NB4 (cell line): ENCODE measurements at regions not wholly inside any gene's neighbourhood (a gene's known extent, or its start where the extent isn't known, plus 50 kb on each side); places are given as distances from the start of the nearest gene placed in this dataset.

Source experiments
- DNase-seq: peaks from one replicate; pipeline ENCODE4 v3.0.0; 2010; ENCODE audit warnings: low read depth
- H3K4me3 ChIP-seq: one replicate; pipeline ENCODE4 v1.5.1; 2011; ENCODE audit warnings: mild to moderate bottlenecking, low read depth, low read length, moderate library complexity
- MYC ChIP-seq: IDR thresholded peaks from 2 replicates; pipeline ENCODE4 v1.6.1; 2011; ENCODE audit warnings: low read depth, low read length
- POLR2A ChIP-seq: IDR thresholded peaks from 2 replicates; pipeline ENCODE4 v1.6.1; 2011; ENCODE audit warnings: mild to moderate bottlenecking; ENCODE audit not compliant: insufficient read length; ENCODE audit errors: extremely low read depth
- TF ChIP-seq, protein P1 (sequence below): IDR thresholded peaks from one replicate; pipeline ENCODE4 v1.5.1; 2012; ENCODE audit warnings: low read depth, low read length
- TF ChIP-seq, protein P2 (sequence below): IDR thresholded peaks from 2 replicates; pipeline ENCODE4 v1.6.1; 2011; ENCODE audit warnings: low read depth, low read length

DNA sequence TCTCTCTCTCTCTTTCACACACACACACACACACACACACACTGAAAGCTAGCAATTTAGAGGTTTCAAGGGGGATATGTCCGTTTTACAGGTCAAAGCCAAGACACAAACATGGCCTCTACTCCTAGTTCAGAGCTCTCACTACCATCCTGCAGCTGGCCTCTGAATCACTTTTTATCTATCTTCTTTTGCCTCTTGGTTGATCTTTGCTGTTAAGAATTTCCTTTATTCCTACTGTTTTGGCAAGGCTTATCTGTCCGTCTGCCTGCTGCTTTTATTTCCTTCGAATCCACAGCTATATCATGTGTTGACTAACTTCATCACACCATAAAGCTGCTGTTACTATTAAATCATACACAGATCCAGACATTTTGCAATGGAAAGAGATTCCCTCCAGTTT, 543.0 kb downstream of the PLCL1 start:
- no peak overlapping the region for H3K4me3 ChIP-seq
- DNase-seq = no peak
- TF ChIP-seq, protein P1, sequence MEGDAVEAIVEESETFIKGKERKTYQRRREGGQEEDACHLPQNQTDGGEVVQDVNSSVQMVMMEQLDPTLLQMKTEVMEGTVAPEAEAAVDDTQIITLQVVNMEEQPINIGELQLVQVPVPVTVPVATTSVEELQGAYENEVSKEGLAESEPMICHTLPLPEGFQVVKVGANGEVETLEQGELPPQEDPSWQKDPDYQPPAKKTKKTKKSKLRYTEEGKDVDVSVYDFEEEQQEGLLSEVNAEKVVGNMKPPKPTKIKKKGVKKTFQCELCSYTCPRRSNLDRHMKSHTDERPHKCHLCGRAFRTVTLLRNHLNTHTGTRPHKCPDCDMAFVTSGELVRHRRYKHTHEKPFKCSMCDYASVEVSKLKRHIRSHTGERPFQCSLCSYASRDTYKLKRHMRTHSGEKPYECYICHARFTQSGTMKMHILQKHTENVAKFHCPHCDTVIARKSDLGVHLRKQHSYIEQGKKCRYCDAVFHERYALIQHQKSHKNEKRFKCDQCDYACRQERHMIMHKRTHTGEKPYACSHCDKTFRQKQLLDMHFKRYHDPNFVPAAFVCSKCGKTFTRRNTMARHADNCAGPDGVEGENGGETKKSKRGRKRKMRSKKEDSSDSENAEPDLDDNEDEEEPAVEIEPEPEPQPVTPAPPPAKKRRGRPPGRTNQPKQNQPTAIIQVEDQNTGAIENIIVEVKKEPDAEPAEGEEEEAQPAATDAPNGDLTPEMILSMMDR = no peak
- TF ChIP-seq, protein P2, sequence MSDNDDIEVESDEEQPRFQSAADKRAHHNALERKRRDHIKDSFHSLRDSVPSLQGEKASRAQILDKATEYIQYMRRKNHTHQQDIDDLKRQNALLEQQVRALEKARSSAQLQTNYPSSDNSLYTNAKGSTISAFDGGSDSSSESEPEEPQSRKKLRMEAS = no peak

DNA sequence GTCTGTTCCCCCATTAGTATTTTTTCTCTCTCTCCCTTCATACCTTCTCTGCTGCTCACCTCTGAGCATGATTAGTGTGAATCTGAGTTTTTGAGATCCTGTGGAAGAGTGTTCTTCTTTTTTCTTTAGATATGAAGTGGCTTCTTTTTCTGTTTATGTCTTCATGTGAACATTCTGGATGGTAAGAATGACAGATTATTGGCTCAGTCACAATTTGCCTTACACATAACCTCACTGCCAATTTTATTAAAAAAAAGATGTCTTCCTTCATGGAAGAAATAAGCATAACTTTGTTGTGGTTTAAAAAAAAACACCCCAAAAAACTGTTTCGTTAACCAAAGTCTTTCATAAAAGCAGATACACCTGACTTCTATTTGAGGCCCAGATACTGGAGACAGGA, 539.1 kb downstream of the PLCL1 start:
- no peak overlapping the region for H3K4me3 ChIP-seq
- no peak for TF ChIP-seq MYC
- TF ChIP-seq, protein P1 = no peak
- TF ChIP-seq POLR2A = no peak
- TF ChIP-seq, protein P2 = no peak
- DNase-seq = no peak

DNA sequence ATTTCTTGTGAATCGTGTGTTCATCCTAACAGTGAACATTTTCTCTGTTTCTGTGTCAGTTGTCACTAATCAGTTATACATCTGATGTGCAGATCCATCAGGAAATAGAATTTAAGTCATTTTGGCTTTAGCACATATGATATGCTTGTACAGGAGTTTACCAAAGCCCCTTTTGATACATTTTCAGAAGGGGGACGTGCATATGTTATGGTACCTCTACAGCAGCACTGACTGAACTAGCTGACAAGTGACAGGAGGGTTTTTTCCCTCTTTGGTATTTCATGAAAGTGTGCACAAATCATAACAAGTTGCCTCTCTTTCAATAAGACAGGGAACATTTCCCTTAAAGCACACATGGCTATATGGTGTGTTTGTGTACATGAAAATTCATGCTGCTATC, 536.5 kb downstream of the PLCL1 start:
- no peak overlapping the region for H3K4me3 ChIP-seq
- DNase-seq = no peak
- TF ChIP-seq MYC (no peak), POLR2A (no peak)
- TF ChIP-seq, protein P2 = no peak
- TF ChIP-seq, protein P1 = no peak

DNA sequence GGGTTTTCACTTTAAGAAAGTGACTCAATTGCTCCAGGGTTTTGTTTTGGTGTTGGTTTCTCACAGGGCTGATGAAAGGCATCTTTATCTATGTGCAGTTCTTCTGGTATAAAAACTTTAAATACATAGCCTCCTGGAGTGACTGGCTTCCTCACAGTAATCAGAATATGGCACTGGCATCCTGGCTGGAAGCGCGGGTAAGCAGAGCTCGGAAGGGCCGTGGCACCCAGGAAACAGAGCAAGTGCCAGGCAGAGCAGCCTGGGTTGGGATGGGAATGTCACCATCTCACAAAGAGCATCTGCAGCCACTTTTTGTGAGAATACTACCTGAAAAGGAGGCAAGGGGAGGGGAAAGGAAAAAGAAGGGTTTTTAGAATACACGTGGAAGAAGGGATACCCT, 534.7 kb downstream of the PLCL1 start:
- TF ChIP-seq MYC (no peak), POLR2A (no peak)
- TF ChIP-seq, protein P2 = no peak
- TF ChIP-seq, protein P1 = no peak
- DNase-seq = no peak
- H3K4me3 ChIP-seq = no peak overlapping the region

DNA sequence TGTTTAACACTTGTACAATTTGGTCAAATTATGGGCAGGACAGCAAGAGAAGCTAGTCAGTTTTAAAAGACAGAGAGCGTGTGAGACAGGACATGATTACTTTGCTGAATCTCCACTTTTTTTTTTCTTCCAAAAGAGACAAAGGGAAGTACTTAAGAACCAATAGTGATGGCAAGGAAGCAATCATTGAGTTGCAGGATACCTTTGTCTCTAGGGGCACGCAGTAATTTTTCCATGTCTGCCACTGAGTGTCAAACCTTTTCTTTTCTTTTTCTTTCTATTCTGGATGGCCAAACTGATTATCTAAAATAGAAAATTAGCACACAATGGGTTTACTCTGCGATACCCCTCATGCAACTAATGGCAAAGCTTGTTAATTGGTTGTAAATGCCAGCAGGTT, 533.0 kb downstream of the PLCL1 start:
- no peak overlapping the region for H3K4me3 ChIP-seq
- DNase-seq = no peak
- TF ChIP-seq, protein P2 = no peak
- TF ChIP-seq MYC (no peak), POLR2A (no peak)
- TF ChIP-seq, protein P1 = no peak

DNA sequence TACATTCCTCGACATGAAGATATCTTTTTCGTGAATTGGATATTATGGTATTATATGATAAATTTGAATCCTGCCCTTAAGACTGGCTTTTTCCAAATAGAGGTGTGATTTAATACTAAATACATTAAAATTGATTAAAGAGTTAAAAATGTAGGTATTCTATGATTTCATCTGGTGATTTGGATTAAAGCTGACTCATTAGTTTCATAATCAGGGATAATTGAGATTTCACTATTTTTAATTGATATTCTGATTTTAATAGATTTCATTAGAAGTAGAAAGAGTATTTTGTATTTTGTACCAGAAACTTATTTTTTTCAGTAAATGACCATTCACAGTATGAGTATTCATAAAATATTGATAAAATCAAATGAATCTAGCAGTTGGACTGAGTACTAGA, 524.1 kb downstream of the PLCL1 start:
- no peak overlapping the region for H3K4me3 ChIP-seq
- no peak for DNase-seq
- TF ChIP-seq, protein P2 = no peak
- TF ChIP-seq, protein P1 = no peak
- no peak for TF ChIP-seq MYC
- no peak for TF ChIP-seq POLR2A
